DND-41 (cell line): ENCODE measurements at regions not wholly inside any gene's neighbourhood (a gene's known extent, or its start where the extent isn't known, plus 50 kb on each side); places are given as distances from the start of the nearest gene placed in this dataset.

ENCODE experiments used
- EZH2 ChIP-seq: IDR thresholded peaks from 3 replicates; pipeline ENCODE4 v1.6.1; 2012; ENCODE audit warnings: borderline replicate concordance, low read depth, mild to moderate bottlenecking, moderate library complexity, low read length, inconsistent platforms; ENCODE audit not compliant: severe bottlenecking
- TF ChIP-seq, protein P1 (sequence below): IDR thresholded peaks from 2 replicates; pipeline ENCODE4 v1.5.1; 2012; ENCODE audit warnings: borderline replicate concordance, low read length, moderate library complexity, mild to moderate bottlenecking; ENCODE audit not compliant: poor library complexity, severe bottlenecking; ENCODE audit errors: extremely low read depth

DNA sequence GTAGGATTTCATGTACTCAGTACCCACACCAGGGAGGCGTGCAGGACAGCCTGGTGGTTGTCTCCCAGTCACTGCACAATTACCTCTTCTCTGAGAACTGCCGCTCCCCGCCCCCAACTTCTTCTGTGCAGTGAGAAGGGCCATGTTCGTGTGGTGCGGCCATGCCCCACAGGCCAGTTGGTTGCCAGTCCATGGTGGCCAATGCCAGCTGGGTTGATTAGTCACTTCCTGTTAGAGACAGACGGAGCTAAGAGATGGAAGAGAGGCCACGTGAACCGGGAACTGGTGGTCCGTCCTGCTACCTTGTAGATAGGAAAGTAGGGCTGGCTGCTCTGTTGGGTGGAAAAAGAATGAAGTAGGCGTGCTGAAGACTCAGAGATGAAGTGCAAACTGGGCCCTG, 206.5 kb downstream of the ABCC12 start:
- TF ChIP-seq, protein P1, sequence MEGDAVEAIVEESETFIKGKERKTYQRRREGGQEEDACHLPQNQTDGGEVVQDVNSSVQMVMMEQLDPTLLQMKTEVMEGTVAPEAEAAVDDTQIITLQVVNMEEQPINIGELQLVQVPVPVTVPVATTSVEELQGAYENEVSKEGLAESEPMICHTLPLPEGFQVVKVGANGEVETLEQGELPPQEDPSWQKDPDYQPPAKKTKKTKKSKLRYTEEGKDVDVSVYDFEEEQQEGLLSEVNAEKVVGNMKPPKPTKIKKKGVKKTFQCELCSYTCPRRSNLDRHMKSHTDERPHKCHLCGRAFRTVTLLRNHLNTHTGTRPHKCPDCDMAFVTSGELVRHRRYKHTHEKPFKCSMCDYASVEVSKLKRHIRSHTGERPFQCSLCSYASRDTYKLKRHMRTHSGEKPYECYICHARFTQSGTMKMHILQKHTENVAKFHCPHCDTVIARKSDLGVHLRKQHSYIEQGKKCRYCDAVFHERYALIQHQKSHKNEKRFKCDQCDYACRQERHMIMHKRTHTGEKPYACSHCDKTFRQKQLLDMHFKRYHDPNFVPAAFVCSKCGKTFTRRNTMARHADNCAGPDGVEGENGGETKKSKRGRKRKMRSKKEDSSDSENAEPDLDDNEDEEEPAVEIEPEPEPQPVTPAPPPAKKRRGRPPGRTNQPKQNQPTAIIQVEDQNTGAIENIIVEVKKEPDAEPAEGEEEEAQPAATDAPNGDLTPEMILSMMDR, result no peak
- no peak for TF ChIP-seq EZH2
